SH-SY5Y (cell line): ENCODE measurements at regions not wholly inside any gene's neighbourhood (a gene's known extent, or its start where the extent isn't known, plus 50 kb on each side); places are given as distances from the start of the nearest gene placed in this dataset.

ENCODE experiments used
- GATA2 ChIP-seq: IDR thresholded peaks from 2 replicates; pipeline ENCODE4 v1.6.1; 2011; ENCODE audit warnings: mild to moderate bottlenecking, low read depth, low read length
- GATA3 ChIP-seq: IDR thresholded peaks from 2 replicates; pipeline ENCODE4 v1.6.1; 2011; ENCODE audit warnings: low read depth, mild to moderate bottlenecking, low read length, moderate library complexity

DNA sequence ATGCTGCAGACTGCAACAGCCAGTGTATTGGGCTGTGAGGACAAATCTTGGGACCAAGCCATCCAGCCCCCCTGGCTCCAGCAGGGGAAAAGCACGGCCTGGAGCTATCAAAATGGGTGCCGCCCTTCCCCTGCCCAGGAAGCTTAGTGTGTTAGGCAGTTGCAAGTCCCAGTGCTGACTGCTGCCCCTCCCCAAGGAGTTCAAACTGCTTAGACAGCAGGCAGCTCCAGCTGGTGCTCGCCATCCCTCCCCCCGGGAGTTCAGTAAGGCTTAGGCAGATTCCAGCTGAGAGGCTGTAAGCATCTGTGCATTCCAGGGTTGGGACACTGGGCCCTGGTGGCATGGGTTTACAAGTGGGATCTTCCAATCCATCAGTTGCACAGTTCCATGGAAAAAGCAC lies 579.6 kb upstream of the NR5A2 start:
- TF ChIP-seq GATA3 (no peak), GATA2 (no peak)
